ENCODE measurements at regions not wholly inside any gene's neighbourhood (a gene's known extent, or its start where the extent isn't known, plus 50 kb on each side); places are given as distances from the start of the nearest gene placed in this dataset.

GRCh38 chr5:8895062-8895461, 650.8 kb downstream of the SEMA5A start:
- intact Hi-C loops (cut with DNase I; ENCODE audit: low total_unique reads) = no loop called here
- H3K4me3 ChIP-seq (ENCODE audit: low read depth, poor library complexity, severe bottlenecking) = no peak overlapping the region
- DNase-seq (ENCODE audit: low spot score in 2 of 2) = no peak
- TF ChIP-seq CTCF (IDR thresholded peaks at IDR 0.05) (no peak), POLR2A (IDR thresholded peaks at IDR 0.05) (no peak)
- WGBS, 2 donors = 76 to 84% methylated on average over 4 of the region's 4 CpGs

GRCh38 chr5:8895599-8895998, 650.3 kb downstream of the SEMA5A start:
- 61 to 64% methylated on average over 1 of the region's 1 CpG for WGBS, 2 donors
- no peak for DNase-seq (ENCODE audit: low spot score in 2 of 2)
- intact Hi-C loops (cut with DNase I; ENCODE audit: low total_unique reads) = no loop called here
- no peak overlapping the region for H3K4me3 ChIP-seq (ENCODE audit: low read depth, poor library complexity, severe bottlenecking)
- no peak for TF ChIP-seq CTCF (IDR thresholded peaks at IDR 0.05)
- no peak for TF ChIP-seq POLR2A (IDR thresholded peaks at IDR 0.05)

GRCh38 chr5:8897316-8897715, 648.6 kb downstream of the SEMA5A start:
- WGBS, 2 donors = 88 to 90% methylated on average over 5 of the region's 5 CpGs
- no peak for TF ChIP-seq POLR2A (IDR thresholded peaks at IDR 0.05)
- no peak for TF ChIP-seq CTCF (IDR thresholded peaks at IDR 0.05)
- no peak overlapping the region for H3K4me3 ChIP-seq (ENCODE audit: low read depth, poor library complexity, severe bottlenecking)
- intact Hi-C loops (cut with DNase I; ENCODE audit: low total_unique reads) = no loop called here
- DNase-seq (ENCODE audit: low spot score in 2 of 2) = no peak

- intact Hi-C loops (cut with DNase I; ENCODE audit: low total_unique reads) = no loop called here
- H3K4me3 ChIP-seq (ENCODE audit: low read depth, poor library complexity, severe bottlenecking) = no peak overlapping the region
- no peak for DNase-seq (ENCODE audit: low spot score in 2 of 2)
- 13 to 18% methylated on average over 2 of the region's 2 CpGs for WGBS, 2 donors
- TF ChIP-seq POLR2A (IDR thresholded peaks at IDR 0.05) (no peak), CTCF (IDR thresholded peaks at IDR 0.05) (no peak)
Measured at GRCh38 chr5:8905021-8905420, 640.9 kb downstream of the SEMA5A start.

- TF ChIP-seq CTCF (IDR thresholded peaks at IDR 0.05) (no peak), POLR2A (IDR thresholded peaks at IDR 0.05) (no peak)
- DNase-seq (ENCODE audit: low spot score in 2 of 2) = no peak
- H3K4me3 ChIP-seq (ENCODE audit: low read depth, poor library complexity, severe bottlenecking) = no peak overlapping the region
- WGBS, 2 donors = 83 to 88% methylated on average over 12 of the region's 12 CpGs
- intact Hi-C loops (cut with DNase I; ENCODE audit: low total_unique reads) = no loop called here
Measured at GRCh38 chr5:8906303-8906967, 639.4 kb downstream of the SEMA5A start.

All from lower leg skin (tissue), 4 donors.